ENCODE measurements at regions not wholly inside any gene's neighbourhood (a gene's known extent, or its start where the extent isn't known, plus 50 kb on each side); places are given as distances from the start of the nearest gene placed in this dataset.

DNA sequence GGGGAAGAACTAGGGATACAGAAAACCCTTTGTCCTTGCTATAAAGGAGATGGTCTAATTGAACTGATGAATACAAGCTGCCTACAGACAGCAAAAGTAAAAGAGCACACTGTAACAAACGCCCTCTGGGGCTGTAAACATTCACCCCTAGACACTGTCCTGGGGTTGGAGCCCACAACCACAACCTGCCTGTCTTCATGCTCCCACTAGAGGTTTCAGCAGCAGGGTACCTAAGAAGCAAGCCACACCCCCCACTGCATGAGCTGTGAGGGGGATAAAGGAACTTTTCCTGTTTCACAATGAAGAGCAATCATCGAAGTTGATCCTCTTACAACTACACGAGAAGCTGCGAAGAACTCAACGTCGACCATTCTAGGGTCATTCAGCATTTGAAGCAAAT, 90.5 kb upstream of the LUZP2 start:
- TF ChIP-seq, protein P1, sequence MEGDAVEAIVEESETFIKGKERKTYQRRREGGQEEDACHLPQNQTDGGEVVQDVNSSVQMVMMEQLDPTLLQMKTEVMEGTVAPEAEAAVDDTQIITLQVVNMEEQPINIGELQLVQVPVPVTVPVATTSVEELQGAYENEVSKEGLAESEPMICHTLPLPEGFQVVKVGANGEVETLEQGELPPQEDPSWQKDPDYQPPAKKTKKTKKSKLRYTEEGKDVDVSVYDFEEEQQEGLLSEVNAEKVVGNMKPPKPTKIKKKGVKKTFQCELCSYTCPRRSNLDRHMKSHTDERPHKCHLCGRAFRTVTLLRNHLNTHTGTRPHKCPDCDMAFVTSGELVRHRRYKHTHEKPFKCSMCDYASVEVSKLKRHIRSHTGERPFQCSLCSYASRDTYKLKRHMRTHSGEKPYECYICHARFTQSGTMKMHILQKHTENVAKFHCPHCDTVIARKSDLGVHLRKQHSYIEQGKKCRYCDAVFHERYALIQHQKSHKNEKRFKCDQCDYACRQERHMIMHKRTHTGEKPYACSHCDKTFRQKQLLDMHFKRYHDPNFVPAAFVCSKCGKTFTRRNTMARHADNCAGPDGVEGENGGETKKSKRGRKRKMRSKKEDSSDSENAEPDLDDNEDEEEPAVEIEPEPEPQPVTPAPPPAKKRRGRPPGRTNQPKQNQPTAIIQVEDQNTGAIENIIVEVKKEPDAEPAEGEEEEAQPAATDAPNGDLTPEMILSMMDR (optimal IDR thresholded peaks at IDR 0.05 in 1 of 3, IDR thresholded peaks at IDR 0.05 in 1 of 3, conservative IDR thresholded peaks at IDR 0.05 in 1 of 3; ENCODE audit: extremely low read depth in 1 of 3, insufficient read depth in 2 of 3, low read length in 3 of 3), result no peak
- TF ChIP-seq EZH2 (IDR thresholded peaks at IDR 0.05; ENCODE audit: low read length), result no peak
